ENCODE measurements at regions not wholly inside any gene's neighbourhood (a gene's known extent, or its start where the extent isn't known, plus 50 kb on each side); places are given as distances from the start of the nearest gene placed in this dataset.

DNA sequence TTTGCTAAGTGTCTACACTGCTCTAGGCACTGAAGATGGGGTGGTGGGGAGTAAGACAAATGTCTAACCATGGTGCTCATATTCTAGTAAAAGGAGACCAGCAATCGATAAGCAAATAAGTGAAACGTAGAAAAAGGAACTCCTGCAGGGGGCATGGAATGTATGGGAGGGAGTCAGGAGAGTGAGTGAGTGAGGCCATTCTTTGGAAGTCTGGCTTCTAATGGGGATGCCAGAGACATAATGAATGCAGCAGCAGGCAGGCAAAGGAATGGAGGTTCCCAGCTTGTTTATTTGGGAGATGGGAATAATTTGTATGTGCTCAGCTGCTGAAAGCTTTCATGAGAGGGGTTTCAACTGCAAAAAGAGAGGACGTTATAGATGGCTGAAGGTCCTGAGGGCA is 216.4 kb upstream of the DYNLRB2 start:
- Mint-ChIP-seq H3K4me3 (no peak overlapping the region), H3K9me3 (no peaks in the 10 kb centered on the region), H3K4me1 (ENCODE audit: low read depth in 2 of 2) (no peaks in the 10 kb centered on the region), H3K36me3 (no peaks in the 10 kb centered on the region), H3K27me3 (peaks cover 15 to 40% of the 10 kb centered on the region in 2 donors), H3K27ac (no peak overlapping the region)
- DNase-seq (ENCODE audit: low spot score) (no peak), ATAC-seq (no peak)

DNA sequence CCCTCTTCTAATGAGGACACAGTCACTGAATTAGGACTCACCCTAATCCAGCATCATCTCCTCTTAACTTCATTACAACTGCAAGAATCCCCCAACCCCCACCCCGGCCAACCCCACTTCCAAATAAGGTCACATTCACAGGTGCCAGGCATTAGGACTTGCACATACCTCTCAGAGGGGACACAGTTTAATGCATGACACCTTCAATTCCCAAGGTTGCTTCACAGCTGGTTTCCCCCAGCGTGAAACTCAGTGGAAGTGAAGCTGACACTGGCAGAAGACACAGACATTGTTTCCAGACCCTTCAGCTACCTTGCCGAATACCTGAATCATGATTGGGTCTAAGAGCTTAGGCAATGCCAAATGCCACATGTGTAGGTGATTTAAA is 217.0 kb upstream of the DYNLRB2 start:
- H3K9me3 Mint-ChIP-seq: no peaks in the 10 kb centered on the region
- no peak overlapping the region for H3K27ac Mint-ChIP-seq
- no peaks in the 10 kb centered on the region for H3K36me3 Mint-ChIP-seq
- no peak for ATAC-seq
- no peaks in the 10 kb centered on the region for H3K4me1 Mint-ChIP-seq (ENCODE audit: low read depth in 2 of 2)
- no peak overlapping the region for H3K4me3 Mint-ChIP-seq
- H3K27me3 Mint-ChIP-seq: peaks cover 16 to 43% of the 10 kb centered on the region in 2 donors
- DNase-seq (ENCODE audit: low spot score): no peak

DNA sequence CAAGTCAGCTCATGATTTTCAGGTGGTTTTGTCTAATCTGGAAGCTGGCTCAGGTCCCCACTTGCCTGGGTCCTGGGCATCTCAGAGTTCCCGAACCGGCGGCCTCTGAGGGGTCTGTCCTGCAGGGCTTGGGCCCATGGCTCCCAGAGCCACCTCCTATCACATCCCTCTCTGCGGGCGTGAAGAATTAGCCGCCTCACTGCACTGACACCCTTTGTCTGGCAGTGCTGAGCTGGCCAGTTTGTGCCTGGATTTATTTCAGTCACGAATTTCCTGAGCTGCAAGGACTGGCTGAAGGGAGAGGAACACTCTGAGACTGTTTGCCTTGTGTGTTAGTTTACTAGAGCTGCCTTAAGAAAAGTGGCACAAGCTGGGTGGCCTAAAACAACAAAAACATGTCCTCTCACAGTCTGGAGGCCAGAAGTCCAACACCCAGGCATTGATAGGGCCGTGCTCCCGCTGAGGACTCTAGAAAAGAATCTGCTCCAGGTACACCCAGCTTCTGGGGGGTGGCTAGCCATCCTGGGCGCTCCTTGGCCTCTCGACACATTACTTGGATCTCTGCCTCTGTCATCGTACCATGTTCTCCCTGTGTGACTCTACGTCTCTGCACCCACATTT is 217.5 kb upstream of the DYNLRB2 start:
- DNase-seq (ENCODE audit: low spot score): no peak
- Mint-ChIP-seq H3K4me1 (ENCODE audit: low read depth in 2 of 2) (no peaks in the 10 kb centered on the region), H3K27ac (no peak overlapping the region), H3K27me3 (peaks cover 20 to 48% of the 10 kb centered on the region in 2 donors), H3K36me3 (no peaks in the 10 kb centered on the region), H3K9me3 (no peaks in the 10 kb centered on the region), H3K4me3 (no peak overlapping the region)
- ATAC-seq: no peak

DNA sequence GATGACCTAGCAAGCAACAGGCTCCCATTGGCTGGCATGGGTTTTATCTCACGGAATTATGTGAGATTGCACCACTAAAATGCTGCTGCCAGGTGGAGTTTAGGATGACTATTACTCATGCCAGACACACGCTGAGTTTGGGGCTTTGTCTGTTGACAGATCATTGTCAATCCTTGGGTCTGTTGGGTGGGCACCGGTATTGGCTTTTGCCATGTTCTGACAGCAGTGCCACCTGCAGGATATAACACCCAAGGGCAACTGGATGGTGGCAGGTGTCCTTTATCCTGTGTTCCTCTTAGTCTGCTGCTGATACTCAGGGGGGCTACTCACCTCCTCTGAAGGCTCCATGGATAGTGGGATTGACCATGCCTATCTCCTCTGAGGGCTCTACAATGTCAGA is 221.6 kb upstream of the DYNLRB2 start:
- Mint-ChIP-seq H3K27me3 (peaks cover 24 to 57% of the 10 kb centered on the region in 2 donors), H3K4me1 (ENCODE audit: low read depth in 2 of 2) (no peaks in the 10 kb centered on the region), H3K9me3 (no peaks in the 10 kb centered on the region), H3K36me3 (no peaks in the 10 kb centered on the region), H3K4me3 (no peak overlapping the region), H3K27ac (no peak overlapping the region)
- DNase-seq (ENCODE audit: low spot score) (no peak), ATAC-seq (peak in 1 of 2 donors; percentile 48)

DNA sequence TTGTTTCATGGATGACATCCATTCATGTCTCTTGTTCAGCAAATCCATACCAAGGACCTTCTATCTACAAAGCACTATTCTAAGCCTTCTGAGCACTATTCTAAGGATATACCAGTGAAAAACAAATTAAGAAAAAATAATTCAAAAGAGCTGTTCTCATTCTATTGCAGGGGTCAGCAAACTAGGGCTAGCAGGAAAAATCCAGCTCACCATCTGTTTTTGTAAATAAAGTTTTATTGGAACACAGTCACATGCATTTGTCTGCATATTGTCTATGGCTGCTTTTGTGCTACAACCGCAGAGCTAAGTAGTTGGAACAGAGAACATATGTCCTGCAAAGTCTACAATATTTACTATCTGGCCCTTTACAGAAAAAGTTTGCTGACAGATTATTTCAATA is 222.7 kb upstream of the DYNLRB2 start:
- H3K4me3 Mint-ChIP-seq: no peak overlapping the region
- no peaks in the 10 kb centered on the region for H3K36me3 Mint-ChIP-seq
- no peak for ATAC-seq

DNA sequence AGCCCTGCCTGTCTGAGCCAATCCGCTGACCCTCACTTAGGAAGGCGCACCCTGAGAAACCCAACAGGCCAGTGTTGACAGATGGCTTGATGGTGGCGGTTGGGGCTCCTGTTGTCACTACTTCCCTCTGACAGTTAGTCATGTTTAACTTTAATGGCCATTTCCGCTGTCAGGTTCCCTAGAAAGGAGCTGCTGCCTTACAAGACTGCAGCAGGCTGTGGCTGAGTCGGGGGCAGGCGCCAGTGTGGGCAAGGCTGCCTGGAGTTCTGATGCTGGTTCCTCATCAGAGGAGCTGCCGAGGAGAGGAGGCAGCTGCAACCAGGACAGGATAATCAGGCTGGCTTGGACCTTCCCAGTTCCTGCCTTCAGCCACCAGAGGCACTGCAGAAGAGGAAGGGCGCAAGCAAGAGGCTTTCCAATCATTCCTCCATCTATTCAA is 223.2 kb upstream of the DYNLRB2 start:
- Mint-ChIP-seq H3K27ac (no peak overlapping the region), H3K36me3 (no peaks in the 10 kb centered on the region), H3K4me3 (no peak overlapping the region), H3K9me3 (no peaks in the 10 kb centered on the region), H3K27me3 (peaks cover 24 to 57% of the 10 kb centered on the region in 2 donors), H3K4me1 (ENCODE audit: low read depth in 2 of 2) (no peaks in the 10 kb centered on the region)
- DNase-seq (ENCODE audit: low spot score): no peak
- ATAC-seq: no peak

More for the DNA sequence above, 222.7 kb upstream of the DYNLRB2 start:
- no peak for DNase-seq (ENCODE audit: low spot score)
- H3K27ac Mint-ChIP-seq: no peak overlapping the region
- no peaks in the 10 kb centered on the region for H3K9me3 Mint-ChIP-seq
- no peaks in the 10 kb centered on the region for H3K4me1 Mint-ChIP-seq (ENCODE audit: low read depth in 2 of 2)
- peaks cover 24 to 54% of the 10 kb centered on the region in 2 donors for H3K27me3 Mint-ChIP-seq

DNA sequence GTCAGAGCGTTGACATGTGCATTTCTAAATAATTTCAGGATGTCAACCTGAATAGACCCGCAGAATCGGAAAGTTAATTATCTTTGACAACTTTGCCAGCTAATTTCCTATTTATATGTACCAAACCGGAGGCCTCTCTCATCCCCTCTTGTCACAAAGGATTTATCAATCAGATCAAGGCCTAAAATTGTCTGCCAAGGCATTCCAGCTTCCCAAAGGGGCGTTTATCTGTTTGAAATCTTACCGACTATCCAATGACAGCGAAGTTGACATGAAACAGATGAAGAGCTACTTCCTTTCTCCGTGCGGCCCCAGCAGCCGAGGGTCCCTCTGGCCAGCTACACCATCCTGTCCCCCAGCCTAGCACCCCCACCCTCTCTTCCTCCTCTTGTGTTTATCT is 223.7 kb upstream of the DYNLRB2 start:
- ATAC-seq (no peak), DNase-seq (ENCODE audit: low spot score) (no peak)
- no peaks in the 10 kb centered on the region for H3K36me3 Mint-ChIP-seq
- no peaks in the 10 kb centered on the region for H3K9me3 Mint-ChIP-seq
- peaks cover 24 to 58% of the 10 kb centered on the region in 2 donors for H3K27me3 Mint-ChIP-seq
- H3K4me3 Mint-ChIP-seq: no peak overlapping the region
- no peak overlapping the region for H3K27ac Mint-ChIP-seq
- no peaks in the 10 kb centered on the region for H3K4me1 Mint-ChIP-seq (ENCODE audit: low read depth in 2 of 2)

DNA sequence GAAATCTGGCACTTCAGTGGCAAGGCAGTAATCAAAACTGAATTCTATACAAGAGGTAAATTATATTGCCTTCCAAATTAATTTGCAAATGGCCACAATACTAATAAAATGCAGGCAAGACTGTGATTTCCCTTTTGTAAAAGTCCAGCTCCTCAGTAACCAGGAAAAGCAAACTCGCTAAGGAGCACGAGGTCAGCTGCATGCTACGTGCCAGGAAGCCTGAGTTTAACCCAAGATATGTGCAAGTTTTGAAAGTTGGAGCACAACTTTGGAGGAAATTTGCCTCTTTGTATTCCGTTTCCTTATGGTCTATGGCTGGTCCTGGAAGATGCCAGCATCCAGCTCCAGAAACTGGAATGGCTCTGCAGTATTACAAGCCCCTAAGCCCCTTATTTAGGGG is 226.8 kb upstream of the DYNLRB2 start:
- H3K27me3 Mint-ChIP-seq: peaks cover 16 to 49% of the 10 kb centered on the region in 2 donors
- no peak overlapping the region for H3K4me3 Mint-ChIP-seq
- H3K9me3 Mint-ChIP-seq: no peaks in the 10 kb centered on the region

DNA sequence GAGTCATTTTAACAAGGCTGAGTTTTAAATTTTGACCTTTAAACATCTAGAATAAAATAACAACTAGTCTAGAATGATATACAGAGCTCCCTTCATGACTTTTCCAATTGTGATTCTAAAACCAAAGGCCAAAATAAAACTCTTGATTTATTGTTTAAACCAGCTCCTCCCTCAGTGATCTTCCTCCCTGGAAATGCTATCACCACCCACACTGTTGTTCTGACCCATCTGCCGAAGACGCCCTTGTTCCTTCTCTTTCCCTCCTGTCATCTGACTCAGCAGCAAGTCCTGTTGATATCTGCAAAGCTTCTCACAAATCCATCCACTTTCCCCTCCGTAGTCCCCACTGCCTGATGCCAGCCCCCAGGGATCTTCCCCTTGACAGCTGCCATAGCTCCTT is 231.6 kb upstream of the DYNLRB2 start:
- Mint-ChIP-seq H3K27ac (no peak overlapping the region), H3K27me3 (peaks cover 8 to 50% of the 10 kb centered on the region in 2 donors), H3K36me3 (no peaks in the 10 kb centered on the region), H3K9me3 (no peaks in the 10 kb centered on the region), H3K4me3 (no peak overlapping the region), H3K4me1 (ENCODE audit: low read depth in 2 of 2) (no peaks in the 10 kb centered on the region)
- DNase-seq (ENCODE audit: low spot score) (no peak), ATAC-seq (no peak)

More for the DNA sequence above, 226.8 kb upstream of the DYNLRB2 start:
- no peak for DNase-seq (ENCODE audit: low spot score)
- ATAC-seq: no peak
- Mint-ChIP-seq H3K4me1 (ENCODE audit: low read depth in 2 of 2) (no peaks in the 10 kb centered on the region), H3K27ac (no peak overlapping the region), H3K36me3 (no peaks in the 10 kb centered on the region)

DNA sequence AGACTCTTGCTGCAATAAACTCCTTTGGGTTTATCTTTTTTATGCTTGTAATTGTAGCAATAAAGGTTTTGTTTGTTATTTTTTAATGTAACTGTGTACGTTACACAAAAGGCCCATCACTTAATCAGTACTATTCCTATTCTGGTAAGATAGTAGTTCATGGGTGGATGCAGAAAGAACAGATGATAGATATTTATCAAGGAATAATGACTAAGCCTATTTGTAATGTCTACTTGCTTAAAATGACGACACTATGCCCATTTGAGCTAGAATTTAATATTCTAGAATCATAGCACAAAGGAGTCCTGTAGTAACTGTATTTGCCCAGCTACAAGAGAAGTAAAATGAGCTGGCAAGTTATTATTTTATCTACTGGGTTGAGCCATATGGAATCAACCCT is 235.4 kb upstream of the DYNLRB2 start:
- Mint-ChIP-seq H3K27ac (no peak overlapping the region), H3K27me3 (peaks cover 16 to 66% of the 10 kb centered on the region in 2 donors), H3K4me1 (ENCODE audit: low read depth in 2 of 2) (no peaks in the 10 kb centered on the region), H3K4me3 (no peak overlapping the region), H3K9me3 (no peaks in the 10 kb centered on the region), H3K36me3 (no peaks in the 10 kb centered on the region)
- ATAC-seq (no peak), DNase-seq (ENCODE audit: low spot score) (no peak)

DNA sequence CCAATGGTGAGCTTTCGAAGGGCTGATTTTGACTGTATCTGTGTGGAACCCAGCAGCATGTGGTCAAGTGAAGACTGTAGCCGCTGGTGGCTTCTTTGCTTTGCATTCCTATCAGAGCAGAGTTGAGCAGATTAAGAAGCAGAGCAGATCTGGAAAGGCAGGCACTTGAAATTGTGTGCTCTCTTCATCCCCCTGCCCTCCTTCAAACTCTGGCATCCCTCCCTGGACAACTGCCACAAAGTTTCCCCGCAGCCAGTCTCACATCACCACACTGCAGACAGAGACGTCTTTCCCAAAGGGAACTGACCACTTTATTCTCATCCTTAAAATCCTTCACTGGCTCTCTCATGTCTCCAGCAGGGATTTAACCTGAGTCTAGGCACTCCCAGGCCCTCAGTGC is 237.1 kb upstream of the DYNLRB2 start:
- peaks cover 14 to 51% of the 10 kb centered on the region in 2 donors for H3K27me3 Mint-ChIP-seq
- no peaks in the 10 kb centered on the region for H3K36me3 Mint-ChIP-seq
- no peaks in the 10 kb centered on the region for H3K4me1 Mint-ChIP-seq (ENCODE audit: low read depth in 2 of 2)
- DNase-seq (ENCODE audit: low spot score): no peak
- H3K4me3 Mint-ChIP-seq: no peak overlapping the region
- ATAC-seq: no peak
- H3K27ac Mint-ChIP-seq: no peak overlapping the region
- H3K9me3 Mint-ChIP-seq: no peaks in the 10 kb centered on the region

DNA sequence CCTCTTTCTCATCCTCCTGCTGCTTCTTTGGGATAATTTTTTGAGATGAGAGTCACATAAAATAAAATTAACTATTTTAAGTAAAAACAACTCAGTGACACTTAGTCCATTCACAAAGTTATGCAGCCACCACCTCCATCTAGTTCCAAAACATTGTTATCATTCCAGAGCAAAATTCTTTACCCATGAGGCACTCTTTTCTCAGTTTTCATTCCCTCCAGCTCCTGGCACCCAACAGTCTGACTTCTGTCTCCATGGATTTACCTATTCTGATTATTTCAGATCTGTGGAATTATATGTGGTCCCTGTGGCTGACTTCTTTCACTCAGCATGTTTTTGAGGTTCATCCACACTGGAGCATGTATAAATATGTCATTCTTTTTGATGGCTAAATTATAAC is 239.9 kb upstream of the DYNLRB2 start:
- Mint-ChIP-seq H3K9me3 (no peaks in the 10 kb centered on the region), H3K4me3 (no peak overlapping the region), H3K27me3 (peaks cover 18 to 50% of the 10 kb centered on the region in 2 donors), H3K36me3 (no peaks in the 10 kb centered on the region), H3K4me1 (ENCODE audit: low read depth in 2 of 2) (no peaks in the 10 kb centered on the region), H3K27ac (no peak overlapping the region)
- DNase-seq (ENCODE audit: low spot score): no peak
- no peak for ATAC-seq

DNA sequence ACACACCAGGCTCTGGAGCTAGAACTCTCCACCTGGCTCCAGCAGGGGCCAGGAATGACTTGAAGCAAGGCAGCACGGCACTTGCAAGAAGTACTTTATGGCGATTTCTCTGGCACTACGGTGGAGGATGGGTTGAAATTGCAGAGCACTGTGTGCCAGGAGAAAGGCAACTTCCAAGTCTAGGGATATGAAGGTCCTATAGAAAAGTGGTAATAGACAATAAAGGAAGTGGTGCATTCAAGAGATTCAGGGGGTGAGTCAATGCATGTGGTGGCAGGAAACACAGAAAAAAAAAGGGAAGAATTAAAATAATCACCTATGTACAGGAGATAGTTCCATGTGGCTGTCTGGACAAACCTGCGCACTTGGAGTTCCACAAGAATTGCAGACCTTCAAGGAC is 240.3 kb upstream of the DYNLRB2 start:
- no peak for DNase-seq (ENCODE audit: low spot score)
- H3K36me3 Mint-ChIP-seq: no peaks in the 10 kb centered on the region
- no peak for ATAC-seq
- no peak overlapping the region for H3K4me3 Mint-ChIP-seq
- no peaks in the 10 kb centered on the region for H3K9me3 Mint-ChIP-seq
- H3K4me1 Mint-ChIP-seq (ENCODE audit: low read depth in 2 of 2): no peaks in the 10 kb centered on the region
- H3K27ac Mint-ChIP-seq: no peak overlapping the region
- peaks cover 23 to 50% of the 10 kb centered on the region in 2 donors for H3K27me3 Mint-ChIP-seq

DNA sequence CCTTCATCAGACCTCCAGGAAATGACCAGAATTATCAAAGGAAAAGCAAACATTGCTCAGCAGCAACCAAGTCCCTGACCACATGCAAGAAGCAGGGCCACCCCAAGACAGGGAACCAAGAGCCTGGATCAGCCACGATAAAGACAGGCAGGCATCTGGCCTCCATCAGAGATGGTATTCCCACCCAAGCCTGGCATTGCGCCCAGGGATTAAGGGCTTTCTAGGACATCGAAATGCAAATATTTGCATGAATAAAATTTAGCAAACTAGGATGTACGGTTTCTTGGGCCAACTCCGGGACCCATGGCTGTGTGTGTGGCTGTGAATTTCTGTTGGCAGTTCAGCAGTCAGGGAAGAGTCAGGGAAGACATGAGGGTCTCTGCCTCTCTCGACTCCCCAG is 241.4 kb upstream of the DYNLRB2 start:
- DNase-seq (ENCODE audit: low spot score): no peak
- ATAC-seq: no peak
- Mint-ChIP-seq H3K27me3 (peaks cover 24 to 47% of the 10 kb centered on the region in 2 donors), H3K4me3 (no peak overlapping the region), H3K36me3 (no peaks in the 10 kb centered on the region), H3K4me1 (ENCODE audit: low read depth in 2 of 2) (no peaks in the 10 kb centered on the region), H3K27ac (no peak overlapping the region), H3K9me3 (no peaks in the 10 kb centered on the region)

DNA sequence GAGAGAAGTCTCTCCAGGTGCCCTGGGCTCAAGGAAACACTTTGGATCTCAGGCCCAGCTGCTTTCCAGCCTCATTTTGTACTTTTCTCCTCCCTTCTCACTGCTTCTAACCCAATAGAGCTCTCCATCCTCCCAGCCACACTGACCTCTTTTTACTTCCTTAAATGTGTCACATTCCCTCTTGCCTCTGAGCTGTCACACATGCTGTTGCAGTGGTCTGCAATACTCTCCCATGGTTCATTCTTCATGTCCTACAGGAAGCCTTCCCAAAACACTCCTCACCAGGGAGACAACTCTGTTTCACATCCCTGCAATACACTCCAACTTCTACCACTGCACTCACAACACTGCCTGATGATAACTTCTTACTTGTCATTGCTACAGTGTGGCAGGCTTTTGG is 242.1 kb upstream of the DYNLRB2 start:
- no peaks in the 10 kb centered on the region for H3K4me1 Mint-ChIP-seq (ENCODE audit: low read depth in 2 of 2)
- no peak overlapping the region for H3K4me3 Mint-ChIP-seq
- H3K27me3 Mint-ChIP-seq: peaks cover 24 to 39% of the 10 kb centered on the region in 2 donors
- H3K27ac Mint-ChIP-seq: no peak overlapping the region
- H3K36me3 Mint-ChIP-seq: no peaks in the 10 kb centered on the region
- no peak for DNase-seq (ENCODE audit: low spot score)
- no peaks in the 10 kb centered on the region for H3K9me3 Mint-ChIP-seq
- no peak for ATAC-seq

All from natural killer cell treated with Interleukin-12 subunit alpha and Interleukin-12 subunit beta and Interleukin-15 and Interleukin-18, amount 100 ng/mL, for 72 hours (primary cell).